Type B pancreatic cell (in vitro differentiated cells): ENCODE measurements at regions not wholly inside any gene's neighbourhood (a gene's known extent, or its start where the extent isn't known, plus 50 kb on each side); places are given as distances from the start of the nearest gene placed in this dataset.
"Not testable (repeated sequence)": the region's sequence is repeated elsewhere in the genome, so short reads cannot be mapped to it uniquely, and the experiment has no call there.

Source experiments
- DNase-seq: peaks from one replicate; pipeline ENCODE4 v3.0.0; 2021; ENCODE audit warnings: mixed read lengths; ENCODE audit not compliant: unreplicated experiment; ENCODE audit errors: extremely low spot score
- H3K27ac Mint-ChIP-seq: 2 replicates; pipeline ENCODE4 v1.8.0; 2021; ENCODE audit warnings: mild to moderate bottlenecking, mixed read lengths
- H3K27me3 Mint-ChIP-seq: 2 replicates; pipeline ENCODE4 v1.8.0; 2021; ENCODE audit warnings: mixed read lengths
- H3K36me3 Mint-ChIP-seq: 2 replicates; pipeline ENCODE4 v1.8.0; 2021; ENCODE audit warnings: mixed read lengths
- H3K4me1 Mint-ChIP-seq: one replicate; pipeline ENCODE4 v1.8.0; 2021; ENCODE audit warnings: mixed read lengths; ENCODE audit not compliant: unreplicated experiment
- H3K4me3 Mint-ChIP-seq: 2 replicates; pipeline ENCODE4 v1.8.0; 2021; ENCODE audit warnings: mild to moderate bottlenecking, mixed read lengths
- H3K9me3 Mint-ChIP-seq: 2 replicates; pipeline ENCODE4 v1.8.0; 2021; ENCODE audit warnings: mixed read lengths
- TF ChIP-seq, protein P1 (sequence below): fragments of 200-600 bp; sonication (generic); conservative IDR thresholded peaks from 2 replicates; pipeline ENCODE4 v1.5.0; 2021; ENCODE audit warnings: antibody characterized with exemption, mild to moderate bottlenecking

DNA sequence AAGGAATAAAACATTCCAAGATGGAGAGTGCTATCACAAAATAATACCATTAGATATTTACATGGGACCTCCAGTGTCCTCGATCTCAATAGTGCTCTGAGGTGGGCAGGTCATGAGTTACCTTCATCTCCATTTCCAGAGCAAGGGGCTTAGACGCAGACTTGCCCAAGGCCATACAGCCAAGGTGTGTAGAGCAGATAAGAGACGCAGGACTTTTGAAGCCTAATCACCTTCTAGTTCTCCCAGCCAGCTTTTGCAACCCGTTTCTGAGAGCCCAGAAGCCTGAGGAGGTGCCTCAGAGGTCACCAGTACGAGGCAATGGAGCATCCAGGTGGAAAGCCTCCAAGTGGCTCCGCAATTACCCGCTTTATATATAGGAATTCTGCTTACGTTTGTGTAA lies 294.7 kb downstream of the LNPK start:
- Mint-ChIP-seq H3K9me3 (no peaks in the 10 kb centered on the region), H3K27ac (no peak overlapping the region), H3K4me1 (no peaks in the 10 kb centered on the region), H3K36me3 (no peaks in the 10 kb centered on the region), H3K4me3 (no peak overlapping the region), H3K27me3 (peaks cover 14% of the 10 kb centered on the region)
- TF ChIP-seq, protein P1, sequence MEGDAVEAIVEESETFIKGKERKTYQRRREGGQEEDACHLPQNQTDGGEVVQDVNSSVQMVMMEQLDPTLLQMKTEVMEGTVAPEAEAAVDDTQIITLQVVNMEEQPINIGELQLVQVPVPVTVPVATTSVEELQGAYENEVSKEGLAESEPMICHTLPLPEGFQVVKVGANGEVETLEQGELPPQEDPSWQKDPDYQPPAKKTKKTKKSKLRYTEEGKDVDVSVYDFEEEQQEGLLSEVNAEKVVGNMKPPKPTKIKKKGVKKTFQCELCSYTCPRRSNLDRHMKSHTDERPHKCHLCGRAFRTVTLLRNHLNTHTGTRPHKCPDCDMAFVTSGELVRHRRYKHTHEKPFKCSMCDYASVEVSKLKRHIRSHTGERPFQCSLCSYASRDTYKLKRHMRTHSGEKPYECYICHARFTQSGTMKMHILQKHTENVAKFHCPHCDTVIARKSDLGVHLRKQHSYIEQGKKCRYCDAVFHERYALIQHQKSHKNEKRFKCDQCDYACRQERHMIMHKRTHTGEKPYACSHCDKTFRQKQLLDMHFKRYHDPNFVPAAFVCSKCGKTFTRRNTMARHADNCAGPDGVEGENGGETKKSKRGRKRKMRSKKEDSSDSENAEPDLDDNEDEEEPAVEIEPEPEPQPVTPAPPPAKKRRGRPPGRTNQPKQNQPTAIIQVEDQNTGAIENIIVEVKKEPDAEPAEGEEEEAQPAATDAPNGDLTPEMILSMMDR = no peak
- no peak for DNase-seq

DNA sequence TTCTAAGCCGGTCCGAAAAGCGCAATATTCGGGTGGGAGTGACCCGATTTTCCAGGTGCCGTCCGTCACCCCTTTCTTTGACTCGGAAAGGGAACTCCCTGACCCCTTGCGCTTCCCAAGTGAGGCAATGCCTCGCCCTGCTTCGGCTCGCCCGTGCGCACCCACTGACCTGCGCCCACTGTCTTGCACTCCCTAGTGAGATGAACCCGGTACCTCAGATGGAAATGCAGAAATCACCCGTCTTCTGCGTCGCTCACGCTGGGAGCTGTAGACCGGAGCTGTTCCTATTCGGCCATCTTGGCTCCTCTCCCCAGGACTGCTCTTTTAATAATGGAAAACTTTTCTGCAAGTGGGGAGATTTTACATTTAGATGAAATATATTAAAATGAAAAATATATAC lies 297.5 kb downstream of the LNPK start:
- not testable (repeated sequence) for DNase-seq, H3K4me3 Mint-ChIP-seq, H3K9me3 Mint-ChIP-seq, H3K27me3 Mint-ChIP-seq, H3K27ac Mint-ChIP-seq, H3K36me3 Mint-ChIP-seq, H3K4me1 Mint-ChIP-seq

DNA sequence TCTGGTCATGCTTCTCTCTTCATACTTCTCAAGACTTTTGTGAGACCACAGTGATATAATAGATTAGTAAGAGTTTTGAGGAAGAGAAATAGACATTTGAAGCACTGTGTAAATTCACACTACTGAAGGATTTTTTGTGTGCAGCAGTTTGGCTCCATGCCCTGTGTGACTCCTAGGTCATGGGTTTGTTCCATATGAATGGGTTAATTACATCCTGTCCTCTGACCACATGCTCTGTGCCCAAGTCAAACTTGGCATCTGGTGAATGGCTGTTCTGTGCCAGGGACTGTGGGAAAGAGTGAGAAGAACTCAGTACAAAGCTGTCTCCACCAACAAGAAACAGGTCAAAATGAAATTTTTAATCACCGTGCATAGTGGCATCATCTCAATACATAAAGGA lies 304.0 kb downstream of the LNPK start:
- no peaks in the 10 kb centered on the region for H3K36me3 Mint-ChIP-seq
- DNase-seq = no peak
- TF ChIP-seq, protein P1 = no peak
- no peak overlapping the region for H3K27ac Mint-ChIP-seq
- no peaks in the 10 kb centered on the region for H3K9me3 Mint-ChIP-seq
- no peak overlapping the region for H3K4me3 Mint-ChIP-seq
- H3K4me1 Mint-ChIP-seq = no peaks in the 10 kb centered on the region
- peaks cover 19% of the 10 kb centered on the region for H3K27me3 Mint-ChIP-seq

DNA sequence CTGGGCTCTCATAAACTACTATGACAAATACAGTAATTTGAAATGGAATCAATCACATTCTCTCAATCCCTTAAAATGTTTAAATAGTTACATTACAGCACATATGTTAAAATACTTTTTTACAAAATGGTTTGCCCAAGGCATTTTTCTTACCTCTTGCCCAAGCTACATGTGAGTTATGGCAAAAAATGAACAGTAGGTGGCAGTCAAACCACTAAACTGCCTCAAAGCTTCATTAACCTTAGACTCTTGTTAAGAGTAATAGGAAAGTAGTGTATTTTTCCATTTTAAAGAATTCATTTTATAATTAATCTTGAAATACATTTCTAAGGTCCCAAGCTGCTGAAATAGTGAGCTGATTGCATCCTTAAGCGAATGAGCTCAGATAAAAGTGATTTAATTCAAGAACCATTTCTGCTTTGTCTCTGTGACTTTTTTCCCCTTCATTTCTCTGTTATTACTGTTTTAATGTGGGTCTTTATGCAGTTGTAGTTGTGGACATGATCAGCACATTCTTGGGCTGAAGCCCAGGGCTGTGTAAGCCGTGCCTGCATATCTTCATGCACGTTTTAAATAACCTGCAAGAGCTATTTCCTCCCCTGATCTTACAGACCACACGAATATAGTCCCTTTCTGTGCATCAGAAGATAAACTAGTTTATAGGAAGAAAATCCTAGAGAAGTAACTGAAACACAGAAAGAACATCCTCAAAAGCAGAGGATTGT lies 311.8 kb downstream of the LNPK start:
- H3K4me3 Mint-ChIP-seq = no peak overlapping the region
- H3K9me3 Mint-ChIP-seq = no peaks in the 10 kb centered on the region
- no peak overlapping the region for H3K27ac Mint-ChIP-seq
- H3K27me3 Mint-ChIP-seq = peaks cover 42% of the 10 kb centered on the region
- H3K4me1 Mint-ChIP-seq = no peaks in the 10 kb centered on the region
- DNase-seq = no peak
- TF ChIP-seq, protein P1 = peak; percentile 92
- H3K36me3 Mint-ChIP-seq = no peaks in the 10 kb centered on the region

DNA sequence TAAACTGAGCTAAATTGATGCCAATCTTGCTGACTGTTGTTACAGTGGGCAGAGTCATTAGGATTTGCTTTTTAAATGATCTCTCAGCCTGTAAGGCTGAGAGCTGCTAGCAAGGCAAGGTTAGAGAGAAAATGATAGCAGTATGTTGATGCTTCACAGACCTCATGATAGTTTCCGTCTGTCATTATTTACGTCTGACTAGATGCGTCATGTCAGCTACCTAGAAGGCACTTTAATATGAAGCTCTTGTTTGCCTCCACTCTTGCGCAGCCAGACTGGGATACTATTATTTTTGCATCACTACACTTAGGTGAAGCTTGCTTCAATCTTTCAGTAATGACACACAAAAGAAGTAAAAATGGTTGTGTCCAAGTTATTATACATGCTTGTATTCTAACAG lies 313.8 kb downstream of the LNPK start:
- no peaks in the 10 kb centered on the region for H3K9me3 Mint-ChIP-seq
- H3K27ac Mint-ChIP-seq = no peak overlapping the region
- H3K4me3 Mint-ChIP-seq = no peak overlapping the region
- H3K27me3 Mint-ChIP-seq = peaks cover 50% of the 10 kb centered on the region
- TF ChIP-seq, protein P1 = no peak
- DNase-seq = no peak
- H3K36me3 Mint-ChIP-seq = no peaks in the 10 kb centered on the region
- H3K4me1 Mint-ChIP-seq = no peaks in the 10 kb centered on the region

DNA sequence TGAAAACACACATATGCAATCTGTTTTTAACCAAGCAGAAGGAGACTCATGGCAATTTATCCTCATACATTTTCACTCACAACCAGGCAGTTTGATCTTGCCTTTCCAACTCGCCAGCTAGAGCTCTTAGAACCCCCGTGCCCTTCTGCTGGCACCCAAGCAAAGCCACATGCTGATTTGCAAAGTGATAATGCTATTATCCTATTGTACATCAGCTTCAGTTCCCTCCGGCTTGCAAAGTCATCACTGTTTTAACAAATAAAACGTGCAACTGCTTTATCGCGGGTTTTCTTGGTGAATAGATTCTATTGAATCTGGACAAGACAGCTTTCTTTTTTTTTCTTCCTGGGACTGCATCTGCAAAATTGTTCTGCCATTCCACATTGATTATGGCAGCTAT lies 314.6 kb downstream of the LNPK start:
- Mint-ChIP-seq H3K36me3 (no peaks in the 10 kb centered on the region), H3K27me3 (peaks cover 55% of the 10 kb centered on the region), H3K27ac (no peak overlapping the region), H3K4me1 (no peaks in the 10 kb centered on the region), H3K4me3 (no peak overlapping the region), H3K9me3 (no peaks in the 10 kb centered on the region)
- no peak for DNase-seq
- TF ChIP-seq, protein P1 = no peak
